GM12878 (cell line): ENCODE measurements at regions not wholly inside any gene's neighbourhood (a gene's known extent, or its start where the extent isn't known, plus 50 kb on each side); places are given as distances from the start of the nearest gene placed in this dataset.

Experiments
- ATAC-seq: fragments of 200-7000 bp; cut with Tn5 transposase; 3 replicates; pipeline ENCODE4 v1.9.1; 2020; ENCODE audit warnings: mild to moderate bottlenecking, moderate library complexity
- BruUV-seq: library from RNA; stranded (reverse); fragments of 400-500 nt; replicated peaks from 2 replicates; lab custom pipeline; 2021; lab: Mats Ljungman, UMichigan
- CTCF ChIA-PET: fragments of 300-600 bp; sonication (Branson Sonifier 250); formaldehyde crosslinking; extraction: SDS; loops from one replicate; lab custom pipeline; 2021; ENCODE audit warnings: inconsistent platforms; lab: Yijun Ruan, JAX
- POLR2A ChIA-PET: fragments of 350-600 bp; formaldehyde crosslinking; extraction: SDS; loops from one replicate; lab custom pipeline; 2021; ENCODE audit warnings: inconsistent platforms; lab: Charles Lee
- RAD21 ChIA-PET: fragments of 300-600 bp; sonication (Branson Sonifier 250); formaldehyde crosslinking; loops from one replicate; lab custom pipeline; 2023; ENCODE audit warnings: antibody characterized with exemption; ENCODE audit not compliant: unreplicated experiment; lab: Charles Lee
- SMC1A ChIA-PET: fragments of 300-600 bp; sonication (Branson Sonifier 250); formaldehyde crosslinking; loops from one replicate; lab custom pipeline; 2023; ENCODE audit not compliant: unreplicated experiment, uncharacterized antibody; lab: Charles Lee
- DNase-seq: peaks from one replicate; pipeline ENCODE4 v3.0.0-alpha.2; 2011; ENCODE audit warnings: low read depth, low spot score
- FAIRE-seq: peaks from 3 replicates; lab custom pipeline; 2011; peaks lifted over from hg19 to GRCh38; lab: Jason Lieb, UNC
- H2AFZ ChIP-seq: 2 replicates; pipeline ENCODE4 v1.6.0; 2011; ENCODE audit warnings: low read depth, low read length, control low read depth; ENCODE audit not compliant: control insufficient read depth
- H3K27ac ChIP-seq: 2 replicates; pipeline ENCODE4 v1.5.1; 2011; ENCODE audit warnings: control low read depth; ENCODE audit not compliant: control insufficient read depth, insufficient read depth
- H3K27me3 ChIP-seq, 2 experiments: replicated peaks in 1 of 2; 2 replicates each; pipeline versions ENCODE4 v1.6.0 to v1.6.1; 2011; ENCODE audit warnings: low read length in 1 of 2; ENCODE audit not compliant: control insufficient read depth in 2 of 2, insufficient read depth in 2 of 2
- H3K36me3 ChIP-seq, 2 experiments: 2 replicates each; pipeline ENCODE4 v1.5.1; 2011; ENCODE audit warnings: low read length in 1 of 2; ENCODE audit not compliant: control insufficient read depth in 2 of 2, insufficient read depth in 2 of 2
- H3K4me1 ChIP-seq: 2 replicates; pipeline ENCODE4 v1.6.1; 2011; ENCODE audit warnings: mild to moderate bottlenecking, low read length, moderate library complexity, mixed read lengths; ENCODE audit not compliant: control insufficient read depth, insufficient read depth
- H3K4me2 ChIP-seq: 2 replicates; pipeline ENCODE4 v1.6.0; 2011; ENCODE audit warnings: control low read depth; ENCODE audit not compliant: control insufficient read depth, insufficient read depth
- H3K4me3 ChIP-seq: fragments of 200-600 bp; sonication (generic); 2 replicates; pipeline ENCODE4 v1.5.1; 2016
- H3K79me2 ChIP-seq: 2 replicates; pipeline ENCODE4 v1.6.0; 2011; ENCODE audit warnings: low read length; ENCODE audit not compliant: control insufficient read depth, insufficient read depth
- H3K9ac ChIP-seq: 2 replicates; pipeline ENCODE4 v1.8.0; 2011; ENCODE audit warnings: low read length, control low read depth, mixed read lengths; ENCODE audit not compliant: control insufficient read depth, insufficient read depth
- H3K9me3 ChIP-seq: replicated peaks from 3 replicates; pipeline ENCODE4 v1.5.1; 2011; ENCODE audit warnings: mild to moderate bottlenecking, low read length; ENCODE audit not compliant: control insufficient read depth, insufficient read depth
- H4K20me1 ChIP-seq: 2 replicates; pipeline ENCODE4 v1.6.0; 2011; ENCODE audit not compliant: control insufficient read depth, insufficient read depth
- CHD4 ChIP-seq: fragments of 200-600 bp; sonication (generic); IDR thresholded peaks from 2 replicates; pipeline ENCODE4 v1.6.1; 2016; ENCODE audit warnings: mild to moderate bottlenecking
- EGR1 ChIP-seq, 2 experiments: IDR thresholded peaks; 1 replicate in 1 of 2; 2 replicates in 1 of 2; pipeline ENCODE4 v1.6.1; 2011 to 2012; ENCODE audit warnings: low read depth in 2 of 2, low read length in 2 of 2, borderline replicate concordance in 1 of 2, mild to moderate bottlenecking in 1 of 2, moderate library complexity in 1 of 2
- ESRRA ChIP-seq: IDR thresholded peaks from 2 replicates; pipeline ENCODE4 v1.6.1; 2012; ENCODE audit warnings: mild to moderate bottlenecking, low read length, improper control_type of control experiment
- FOS ChIP-seq: IDR thresholded peaks from 3 replicates; pipeline ENCODE4 v1.6.1; 2011; ENCODE audit warnings: borderline replicate concordance; ENCODE audit not compliant: insufficient read length; ENCODE audit errors: extremely low read depth
- FOXM1 ChIP-seq: IDR thresholded peaks from 2 replicates; pipeline ENCODE4 v1.6.1; 2012; ENCODE audit warnings: low read depth, mild to moderate bottlenecking, inconsistent platforms, low read length, moderate library complexity
- KAT2A ChIP-seq: conservative IDR thresholded peaks from 2 replicates; pipeline ENCODE4 v1.6.1; 2011; ENCODE audit warnings: low read depth, low read length; ENCODE audit not compliant: control insufficient read depth
- MYC ChIP-seq: IDR thresholded peaks from 2 replicates; pipeline ENCODE4 v1.6.1; 2011; ENCODE audit warnings: mild to moderate bottlenecking, low read length, moderate library complexity, inconsistent platforms; ENCODE audit not compliant: insufficient read depth, insufficient replicate concordance, insufficient read length, severe bottlenecking
- PML ChIP-seq: IDR thresholded peaks from 2 replicates; pipeline ENCODE4 v1.6.1; 2012; ENCODE audit warnings: low read length, inconsistent platforms
- RUNX3 ChIP-seq: IDR thresholded peaks from 2 replicates; pipeline ENCODE4 v1.6.1; 2012; ENCODE audit warnings: low read length, inconsistent platforms
- TCF7 ChIP-seq: IDR thresholded peaks from 2 replicates; pipeline ENCODE4 v1.6.1; 2014; ENCODE audit warnings: antibody characterized with exemption, borderline replicate concordance
- ZNF217 ChIP-seq: fragments of 450-650 bp; IDR thresholded peaks from 2 replicates; pipeline ENCODE4 v1.6.1; 2017; ENCODE audit warnings: antibody characterized with exemption, mild to moderate bottlenecking
- ZNF24 ChIP-seq: fragments of 450-650 bp; IDR thresholded peaks from 2 replicates; pipeline ENCODE4 v1.6.1; 2017; ENCODE audit warnings: antibody characterized with exemption, mild to moderate bottlenecking
- WGBS: methylation state at CpG from one replicate; pipeline ENCODE4 v1.1.6; 2016; ENCODE audit warnings: low lambda C conversion rate; ENCODE audit not compliant: insufficient replicate concordance, insufficient coverage; ENCODE audit errors: missing lambda C conversion rate; 5-methylcytosine and 5-hydroxymethylcytosine counted together
- in situ Hi-C: fragments of 300-500 bp; cut with MboI; formaldehyde crosslinking; loops from 9 replicates; pipeline ENCODE4 v1.14.3; 2018; ENCODE audit warnings: mixed read lengths
- intact Hi-C: fragments of 100-400 bp; cut with micrococcal nuclease; formaldehyde crosslinking; loops from one replicate; pipeline ENCODE4 v1.14.2; 2022; ENCODE audit not compliant: unreplicated experiment
- TF ChIP-seq, protein P1 (sequence below): fragments of 150-350 bp; IDR thresholded peaks from 2 replicates; pipeline ENCODE4 v1.6.1; 2016; ENCODE audit warnings: low read depth, low read length

DNA sequence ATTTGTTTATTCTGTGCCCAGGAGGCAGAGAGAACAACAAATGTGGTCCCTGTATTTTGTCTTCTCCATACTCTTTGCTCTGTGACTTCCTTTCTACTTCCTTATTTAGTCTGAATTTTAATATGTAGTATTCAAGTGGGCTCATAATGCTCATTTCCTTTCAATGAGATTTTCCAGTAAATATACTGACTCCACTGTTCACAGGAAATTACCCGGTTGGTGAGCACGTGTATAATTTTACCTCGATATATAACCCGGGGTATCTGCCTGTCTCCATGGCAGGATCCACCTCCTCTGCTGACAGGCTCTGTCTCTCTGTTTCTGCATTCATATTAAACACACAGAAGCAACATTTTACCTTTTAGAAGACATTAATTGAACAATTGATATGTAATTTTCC lies 166.0 kb downstream of the SLC38A4 start:
- in situ Hi-C loops (loop anchor here (25.0 kb wide), 1 partner anchor 523 kb away; no protein-coding TSS in a partner anchor), intact Hi-C loops (loop anchor here (2.0 to 5.0 kb wide), 7 partner anchors 143 to 588 kb away; partner anchors contain the start of gene SLC38A2)
- H3K4me3 ChIP-seq = no peak overlapping the region
- ATAC-seq (no peak), FAIRE-seq (no peak)
- H3K36me3 ChIP-seq = no peaks in the 10 kb centered on the region
- H3K4me2 ChIP-seq = no peak overlapping the region
- no peaks in the 10 kb centered on the region for H4K20me1 ChIP-seq
- H2AFZ ChIP-seq = no peak overlapping the region
- CTCF ChIA-PET = interaction anchor here (0.8 to 1.4 kb wide), 3 partner anchors 16 to 536 kb away, joined by 3 to 4 read pairs (median 3); no protein-coding TSS in a partner anchor
- H3K9me3 ChIP-seq = no peaks in the 10 kb centered on the region
- no peaks in the 10 kb centered on the region for H3K79me2 ChIP-seq
- no TSS peak for BruUV-seq
- no peak overlapping the region for H3K9ac ChIP-seq
- WGBS = 0% methylated on average over 4 of the region's 4 CpGs
- POLR2A ChIA-PET = interaction anchor here (0.7 to 0.8 kb wide), 2 partner anchors 48 to 297 kb away, joined by 3 read pairs; no protein-coding TSS in a partner anchor
- H3K4me1 ChIP-seq = peaks cover 7% of the 10 kb centered on the region
- SMC1A ChIA-PET = interaction anchor here (0.7 to 1.1 kb wide), 8 partner anchors 149 to 535 kb away, joined by 3 to 6 read pairs (median 3); no protein-coding TSS in a partner anchor
- RAD21 ChIA-PET = interaction anchor here (0.9 to 1.5 kb wide), 2 partner anchors 10 to 176 kb away, joined by 3 read pairs; no protein-coding TSS in a partner anchor
- no peaks in the 10 kb centered on the region for H3K27me3 ChIP-seq
- TF ChIP-seq ESRRA (no peak), FOXM1 (no peak), CHD4 (no peak), MYC (no peak), RUNX3 (no peak), PML (no peak), ZNF217 (no peak), TCF7 (no peak), KAT2A (no peak), EGR1 (IDR thresholded peaks at IDR 0.05; ENCODE audit: borderline replicate concordance in 1 of 2, low read depth in 2 of 2, low read length in 2 of 2) (no peak), FOS (no peak), ZNF24 (no peak)
- TF ChIP-seq, protein P1, sequence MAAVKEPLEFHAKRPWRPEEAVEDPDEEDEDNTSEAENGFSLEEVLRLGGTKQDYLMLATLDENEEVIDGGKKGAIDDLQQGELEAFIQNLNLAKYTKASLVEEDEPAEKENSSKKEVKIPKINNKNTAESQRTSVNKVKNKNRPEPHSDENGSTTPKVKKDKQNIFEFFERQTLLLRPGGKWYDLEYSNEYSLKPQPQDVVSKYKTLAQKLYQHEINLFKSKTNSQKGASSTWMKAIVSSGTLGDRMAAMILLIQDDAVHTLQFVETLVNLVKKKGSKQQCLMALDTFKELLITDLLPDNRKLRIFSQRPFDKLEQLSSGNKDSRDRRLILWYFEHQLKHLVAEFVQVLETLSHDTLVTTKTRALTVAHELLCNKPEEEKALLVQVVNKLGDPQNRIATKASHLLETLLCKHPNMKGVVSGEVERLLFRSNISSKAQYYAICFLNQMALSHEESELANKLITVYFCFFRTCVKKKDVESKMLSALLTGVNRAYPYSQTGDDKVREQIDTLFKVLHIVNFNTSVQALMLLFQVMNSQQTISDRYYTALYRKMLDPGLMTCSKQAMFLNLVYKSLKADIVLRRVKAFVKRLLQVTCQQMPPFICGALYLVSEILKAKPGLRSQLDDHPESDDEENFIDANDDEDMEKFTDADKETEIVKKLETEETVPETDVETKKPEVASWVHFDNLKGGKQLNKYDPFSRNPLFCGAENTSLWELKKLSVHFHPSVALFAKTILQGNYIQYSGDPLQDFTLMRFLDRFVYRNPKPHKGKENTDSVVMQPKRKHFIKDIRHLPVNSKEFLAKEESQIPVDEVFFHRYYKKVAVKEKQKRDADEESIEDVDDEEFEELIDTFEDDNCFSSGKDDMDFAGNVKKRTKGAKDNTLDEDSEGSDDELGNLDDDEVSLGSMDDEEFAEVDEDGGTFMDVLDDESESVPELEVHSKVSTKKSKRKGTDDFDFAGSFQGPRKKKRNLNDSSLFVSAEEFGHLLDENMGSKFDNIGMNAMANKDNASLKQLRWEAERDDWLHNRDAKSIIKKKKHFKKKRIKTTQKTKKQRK = no peak
- TF ChIP-seq, all 136 proteins: peak for 0
- no peak overlapping the region for H3K27ac ChIP-seq
- DNase-seq = no peak
